ENCODE measurements at regions not wholly inside any gene's neighbourhood (a gene's known extent, or its start where the extent isn't known, plus 50 kb on each side); places are given as distances from the start of the nearest gene placed in this dataset.

DNA sequence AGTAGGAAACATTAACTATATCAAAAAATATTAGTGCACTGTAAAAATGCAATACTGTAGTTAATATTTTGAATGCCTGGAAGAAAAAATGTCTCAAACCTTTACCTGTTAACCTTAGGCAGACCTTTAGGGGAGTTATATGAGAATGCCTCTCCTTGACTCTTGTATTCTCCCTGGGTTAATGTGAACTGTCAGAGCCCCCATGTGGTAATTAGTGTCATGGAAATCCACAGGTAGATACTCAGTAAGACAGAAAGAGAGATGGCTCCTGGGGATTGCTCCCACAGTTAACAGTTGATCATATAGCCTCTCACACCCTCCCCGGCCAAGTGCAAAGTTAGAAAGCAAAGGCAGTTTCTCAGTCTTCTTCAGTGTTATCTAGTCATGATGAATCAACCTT is 742.8 kb downstream of the NR2F1-AS1 start:
- TF ChIP-seq, protein P1, sequence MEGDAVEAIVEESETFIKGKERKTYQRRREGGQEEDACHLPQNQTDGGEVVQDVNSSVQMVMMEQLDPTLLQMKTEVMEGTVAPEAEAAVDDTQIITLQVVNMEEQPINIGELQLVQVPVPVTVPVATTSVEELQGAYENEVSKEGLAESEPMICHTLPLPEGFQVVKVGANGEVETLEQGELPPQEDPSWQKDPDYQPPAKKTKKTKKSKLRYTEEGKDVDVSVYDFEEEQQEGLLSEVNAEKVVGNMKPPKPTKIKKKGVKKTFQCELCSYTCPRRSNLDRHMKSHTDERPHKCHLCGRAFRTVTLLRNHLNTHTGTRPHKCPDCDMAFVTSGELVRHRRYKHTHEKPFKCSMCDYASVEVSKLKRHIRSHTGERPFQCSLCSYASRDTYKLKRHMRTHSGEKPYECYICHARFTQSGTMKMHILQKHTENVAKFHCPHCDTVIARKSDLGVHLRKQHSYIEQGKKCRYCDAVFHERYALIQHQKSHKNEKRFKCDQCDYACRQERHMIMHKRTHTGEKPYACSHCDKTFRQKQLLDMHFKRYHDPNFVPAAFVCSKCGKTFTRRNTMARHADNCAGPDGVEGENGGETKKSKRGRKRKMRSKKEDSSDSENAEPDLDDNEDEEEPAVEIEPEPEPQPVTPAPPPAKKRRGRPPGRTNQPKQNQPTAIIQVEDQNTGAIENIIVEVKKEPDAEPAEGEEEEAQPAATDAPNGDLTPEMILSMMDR (IDR thresholded peaks at IDR 0.05 in 4 of 5, conservative IDR thresholded peaks at IDR 0.05 in 1 of 5): no peak
- no peak for TF ChIP-seq POLR2A (IDR thresholded peaks at IDR 0.05)
